ENCODE measurements at regions not wholly inside any gene's neighbourhood (a gene's known extent, or its start where the extent isn't known, plus 50 kb on each side); places are given as distances from the start of the nearest gene placed in this dataset.
"Not testable (repeated sequence)": the region's sequence is repeated elsewhere in the genome, so short reads cannot be mapped to it uniquely, and the experiment has no call there.

DNA sequence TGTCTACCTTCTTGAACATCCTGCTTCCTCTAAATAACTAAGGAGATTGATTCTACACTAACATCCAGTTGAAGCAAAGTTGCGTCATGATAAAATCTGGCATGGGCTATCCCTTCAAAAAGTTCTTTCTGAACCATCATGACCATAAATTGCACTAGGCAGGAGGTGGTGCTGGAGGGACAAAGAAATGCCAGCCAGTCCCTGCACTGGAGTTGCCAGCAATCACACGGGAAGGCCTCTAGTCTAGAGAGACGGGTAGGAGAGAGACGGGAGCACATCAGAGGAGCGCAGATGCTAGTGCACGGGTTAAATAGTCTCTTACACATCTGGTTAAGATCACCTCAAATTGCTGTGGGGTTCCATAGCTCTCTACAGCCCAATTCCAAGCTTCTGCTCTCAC, 111.2 kb upstream of the PLGLB2 start:
- H3K4me1 Mint-ChIP-seq; H3K4me1 ChIP-seq (ENCODE audit: control insufficient read depth in 2 of 2, insufficient read depth in 2 of 2, low read length in 2 of 2); intact Hi-C loops (cut with micrococcal nuclease); H3K36me3 ChIP-seq (replicated peaks in 1 of 2; ENCODE audit: control extremely low read depth in 1 of 2, control insufficient read depth in 1 of 2, extremely low read depth in 1 of 2, insufficient read depth in 2 of 2, low read length in 1 of 2); H3K79me2 ChIP-seq (ENCODE audit: control insufficient read depth, insufficient read depth, low read length); H3K27me3 ChIP-seq (replicated peaks in 1 of 4; ENCODE audit: control extremely low read depth in 1 of 4, control insufficient read depth in 3 of 4, insufficient read depth in 4 of 4, low read length in 3 of 4); H3K9me3 ChIP-seq (ENCODE audit: control extremely low read depth in 1 of 3, control insufficient read depth in 2 of 3, insufficient read depth in 1 of 3, low read length in 2 of 3); H3K27ac ChIP-seq (ENCODE audit: low read length in 2 of 2); POLR2A ChIA-PET; CTCF ChIA-PET; H4K20me1 ChIP-seq (ENCODE audit: control insufficient read depth, insufficient read depth, low read length, poor library complexity, severe bottlenecking); H3K27ac Mint-ChIP-seq; DNase-seq; H3K27me3 Mint-ChIP-seq; H3K9ac ChIP-seq (ENCODE audit: low read length); H2AFZ ChIP-seq (ENCODE audit: insufficient read depth, low read depth, low read length, poor library complexity, severe bottlenecking); H3K9me3 Mint-ChIP-seq (ENCODE audit: insufficient read depth); H3K4me2 ChIP-seq (replicated peaks; ENCODE audit: low read depth, low read length, poor library complexity, severe bottlenecking); ATAC-seq (ENCODE audit: low read depth); H3K4me3 ChIP-seq (ENCODE audit: control extremely low read depth in 1 of 5, extremely low read depth in 1 of 5, insufficient read depth in 1 of 5, low read depth in 2 of 5, low read length in 4 of 5); H3K4me3 Mint-ChIP-seq: not testable (repeated sequence)
- WGBS (ENCODE audit: insufficient coverage): 100% methylated on average over 2 of the region's 6 CpGs

DNA sequence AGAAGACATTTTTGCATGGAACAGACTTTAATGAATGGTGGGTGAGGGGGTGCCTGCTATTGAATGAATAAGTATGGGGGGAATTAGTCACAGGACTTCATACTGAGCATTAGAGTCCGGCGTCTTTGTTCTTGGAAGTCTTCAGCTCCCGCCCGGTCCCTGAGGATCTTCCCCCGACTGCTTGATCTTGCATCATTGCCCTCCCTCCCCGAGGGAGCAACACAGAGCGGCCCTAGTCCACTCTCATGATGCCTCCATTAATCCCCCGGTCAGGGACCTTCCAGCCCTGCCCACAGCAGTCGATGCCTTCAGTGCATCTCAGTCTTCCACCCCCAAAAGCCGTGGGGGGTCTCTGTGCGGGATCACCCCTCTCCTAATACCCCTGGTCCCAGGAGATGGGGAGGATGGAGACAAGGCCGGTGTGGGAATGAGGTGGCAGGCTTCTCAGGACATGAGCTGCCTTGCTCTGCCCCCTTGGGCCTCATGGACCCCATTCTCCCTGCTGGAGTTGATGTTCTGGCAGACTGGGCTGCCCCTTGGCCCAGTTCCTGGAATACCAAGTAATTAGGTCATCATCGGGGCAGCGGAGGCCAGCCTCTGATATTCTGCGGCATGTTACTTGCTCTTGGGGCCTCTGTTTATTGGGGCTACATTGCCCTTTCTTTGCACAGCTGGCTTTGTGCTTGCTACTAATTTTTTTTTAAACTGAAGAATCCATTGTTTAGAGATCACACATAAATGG, 110.5 kb upstream of the PLGLB2 start:
- CTCF ChIA-PET; H4K20me1 ChIP-seq (ENCODE audit: control insufficient read depth, insufficient read depth, low read length, poor library complexity, severe bottlenecking); H3K9ac ChIP-seq (ENCODE audit: low read length); H3K27me3 ChIP-seq (replicated peaks in 1 of 4; ENCODE audit: control extremely low read depth in 1 of 4, control insufficient read depth in 3 of 4, insufficient read depth in 4 of 4, low read length in 3 of 4); POLR2A ChIA-PET; H3K27ac ChIP-seq (ENCODE audit: low read length in 2 of 2); H3K9me3 Mint-ChIP-seq (ENCODE audit: insufficient read depth); H3K4me2 ChIP-seq (replicated peaks; ENCODE audit: low read depth, low read length, poor library complexity, severe bottlenecking); H3K4me1 ChIP-seq (ENCODE audit: control insufficient read depth in 2 of 2, insufficient read depth in 2 of 2, low read length in 2 of 2); H2AFZ ChIP-seq (ENCODE audit: insufficient read depth, low read depth, low read length, poor library complexity, severe bottlenecking); H3K79me2 ChIP-seq (ENCODE audit: control insufficient read depth, insufficient read depth, low read length); H3K27me3 Mint-ChIP-seq; H3K27ac Mint-ChIP-seq; H3K4me3 ChIP-seq (ENCODE audit: control extremely low read depth in 1 of 5, extremely low read depth in 1 of 5, insufficient read depth in 1 of 5, low read depth in 2 of 5, low read length in 4 of 5); intact Hi-C loops (cut with micrococcal nuclease); H3K36me3 ChIP-seq (replicated peaks in 1 of 2; ENCODE audit: control extremely low read depth in 1 of 2, control insufficient read depth in 1 of 2, extremely low read depth in 1 of 2, insufficient read depth in 2 of 2, low read length in 1 of 2); H3K4me3 Mint-ChIP-seq; H3K9me3 ChIP-seq (ENCODE audit: control extremely low read depth in 1 of 3, control insufficient read depth in 2 of 3, insufficient read depth in 1 of 3, low read length in 2 of 3); DNase-seq; H3K4me1 Mint-ChIP-seq; ATAC-seq (ENCODE audit: low read depth): not testable (repeated sequence)
- 100% methylated on average over 1 of the region's 15 CpGs for WGBS (ENCODE audit: insufficient coverage)

DNA sequence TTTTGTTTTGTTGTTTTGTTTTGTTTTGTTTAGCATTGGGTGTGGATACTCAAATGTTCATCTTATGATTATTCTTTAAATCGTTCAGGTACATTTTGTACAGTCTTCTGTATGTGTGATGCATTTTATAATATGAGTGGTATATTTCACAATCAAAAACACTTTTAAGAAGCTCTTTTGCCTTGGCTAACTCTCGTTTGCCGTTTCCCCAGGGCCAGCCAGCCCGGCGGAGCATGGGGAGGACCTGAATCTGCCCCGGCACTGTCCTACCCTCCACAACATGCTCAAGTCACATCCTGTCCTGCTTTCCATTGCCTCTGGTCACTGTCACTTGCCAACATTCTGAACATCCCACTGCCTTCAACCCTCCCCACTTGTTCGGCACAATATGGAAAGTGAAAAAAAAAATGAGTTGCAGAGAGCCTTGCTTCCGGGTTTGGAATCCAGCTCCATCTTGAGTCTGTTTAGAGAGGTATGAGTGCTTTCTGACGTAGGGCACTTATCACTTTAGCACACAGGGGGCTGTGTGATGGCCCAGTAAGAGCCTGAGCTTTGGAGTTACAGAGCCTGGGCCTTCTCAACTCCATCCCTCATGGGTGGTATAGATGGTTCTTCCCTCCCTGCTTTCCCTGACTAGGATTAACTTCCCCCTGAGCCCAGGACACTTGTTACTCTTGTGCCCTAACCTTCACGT, 109.6 kb upstream of the PLGLB2 start:
- H3K36me3 ChIP-seq (replicated peaks in 1 of 2; ENCODE audit: control extremely low read depth in 1 of 2, control insufficient read depth in 1 of 2, extremely low read depth in 1 of 2, insufficient read depth in 2 of 2, low read length in 1 of 2); H3K4me1 Mint-ChIP-seq; H3K4me3 ChIP-seq (ENCODE audit: control extremely low read depth in 1 of 5, extremely low read depth in 1 of 5, insufficient read depth in 1 of 5, low read depth in 2 of 5, low read length in 4 of 5); intact Hi-C loops (cut with micrococcal nuclease); H3K9me3 Mint-ChIP-seq (ENCODE audit: insufficient read depth); H3K4me2 ChIP-seq (replicated peaks; ENCODE audit: low read depth, low read length, poor library complexity, severe bottlenecking); POLR2A ChIA-PET; H3K79me2 ChIP-seq (ENCODE audit: control insufficient read depth, insufficient read depth, low read length); H4K20me1 ChIP-seq (ENCODE audit: control insufficient read depth, insufficient read depth, low read length, poor library complexity, severe bottlenecking); DNase-seq; H3K27ac ChIP-seq (ENCODE audit: low read length in 2 of 2); CTCF ChIA-PET; H3K9me3 ChIP-seq (ENCODE audit: control extremely low read depth in 1 of 3, control insufficient read depth in 2 of 3, insufficient read depth in 1 of 3, low read length in 2 of 3); H3K9ac ChIP-seq (ENCODE audit: low read length); H3K4me1 ChIP-seq (ENCODE audit: control insufficient read depth in 2 of 2, insufficient read depth in 2 of 2, low read length in 2 of 2); H2AFZ ChIP-seq (ENCODE audit: insufficient read depth, low read depth, low read length, poor library complexity, severe bottlenecking); H3K27ac Mint-ChIP-seq; H3K27me3 Mint-ChIP-seq; H3K27me3 ChIP-seq (replicated peaks in 1 of 4; ENCODE audit: control extremely low read depth in 1 of 4, control insufficient read depth in 3 of 4, insufficient read depth in 4 of 4, low read length in 3 of 4); ATAC-seq (ENCODE audit: low read depth); H3K4me3 Mint-ChIP-seq: not testable (repeated sequence)
- WGBS (ENCODE audit: insufficient coverage): no CpG with 5 or more reads among the region's 10 CpGs

DNA sequence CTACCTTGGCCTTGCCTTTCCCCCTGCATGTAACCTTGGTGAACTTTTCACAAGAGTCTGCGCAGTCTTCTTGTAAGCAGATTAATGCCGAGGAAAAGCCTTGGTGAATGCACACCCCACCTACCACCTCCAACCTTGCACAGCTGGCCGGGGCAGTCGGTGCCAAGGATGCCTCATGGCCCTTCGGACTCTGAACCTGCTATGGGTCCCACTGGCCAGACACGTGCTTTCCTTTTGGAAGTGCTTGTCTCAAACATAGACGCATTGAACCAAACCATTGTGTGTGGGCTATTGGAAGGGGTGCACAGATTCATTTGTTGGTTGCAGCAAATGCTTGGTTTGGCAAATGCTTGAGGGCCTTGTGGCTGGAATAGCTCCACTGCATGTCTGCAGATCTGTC, 109.0 kb upstream of the PLGLB2 start:
- H3K27ac ChIP-seq (ENCODE audit: low read length in 2 of 2); H3K27ac Mint-ChIP-seq; H3K4me1 Mint-ChIP-seq; POLR2A ChIA-PET; H4K20me1 ChIP-seq (ENCODE audit: control insufficient read depth, insufficient read depth, low read length, poor library complexity, severe bottlenecking); H3K27me3 ChIP-seq (replicated peaks in 1 of 4; ENCODE audit: control extremely low read depth in 1 of 4, control insufficient read depth in 3 of 4, insufficient read depth in 4 of 4, low read length in 3 of 4); H2AFZ ChIP-seq (ENCODE audit: insufficient read depth, low read depth, low read length, poor library complexity, severe bottlenecking); H3K9me3 ChIP-seq (ENCODE audit: control extremely low read depth in 1 of 3, control insufficient read depth in 2 of 3, insufficient read depth in 1 of 3, low read length in 2 of 3); H3K4me2 ChIP-seq (replicated peaks; ENCODE audit: low read depth, low read length, poor library complexity, severe bottlenecking); H3K79me2 ChIP-seq (ENCODE audit: control insufficient read depth, insufficient read depth, low read length); CTCF ChIA-PET; ATAC-seq (ENCODE audit: low read depth); H3K4me3 Mint-ChIP-seq; H3K9me3 Mint-ChIP-seq (ENCODE audit: insufficient read depth); H3K27me3 Mint-ChIP-seq; H3K4me3 ChIP-seq (ENCODE audit: control extremely low read depth in 1 of 5, extremely low read depth in 1 of 5, insufficient read depth in 1 of 5, low read depth in 2 of 5, low read length in 4 of 5); H3K36me3 ChIP-seq (replicated peaks in 1 of 2; ENCODE audit: control extremely low read depth in 1 of 2, control insufficient read depth in 1 of 2, extremely low read depth in 1 of 2, insufficient read depth in 2 of 2, low read length in 1 of 2); H3K9ac ChIP-seq (ENCODE audit: low read length); intact Hi-C loops (cut with micrococcal nuclease); DNase-seq; H3K4me1 ChIP-seq (ENCODE audit: control insufficient read depth in 2 of 2, insufficient read depth in 2 of 2, low read length in 2 of 2): not testable (repeated sequence)
- no CpG with 5 or more reads among the region's 7 CpGs for WGBS (ENCODE audit: insufficient coverage)
